ENCODE measurements at regions not wholly inside any gene's neighbourhood (a gene's known extent, or its start where the extent isn't known, plus 50 kb on each side); places are given as distances from the start of the nearest gene placed in this dataset.

- WGBS, 2 donors = 64 to 68% methylated on average over 2 of the region's 2 CpGs
- intact Hi-C loops (cut with DNase I) = no loop called here
- no peak overlapping the region for H3K4me3 ChIP-seq
Measured at GRCh38 chr13:37382146-37382545, 216.4 kb downstream of the POSTN start.

GRCh38 chr13:37381502-37381901 lies 217.1 kb downstream of the POSTN start:
- no peaks in the 10 kb centered on the region for H3K27me3 ChIP-seq
- DNase-seq = no peak
- no peak overlapping the region for H3K27ac ChIP-seq
- WGBS, 2 donors = 78 to 85% methylated on average over 1 of the region's 1 CpG
- intact Hi-C loops (cut with DNase I) = no loop called here
- no peaks in the 10 kb centered on the region for H3K4me1 ChIP-seq
- no peak overlapping the region for H3K4me3 ChIP-seq
- no peak for TF ChIP-seq CTCF (IDR thresholded peaks at IDR 0.05)
- no peak for TF ChIP-seq POLR2A (IDR thresholded peaks at IDR 0.05)
- no peaks in the 10 kb centered on the region for H3K36me3 ChIP-seq
- H3K9me3 ChIP-seq = no peaks in the 10 kb centered on the region

More at GRCh38 chr13:37382146-37382545, 216.4 kb downstream of the POSTN start:
- H3K36me3 ChIP-seq = no peaks in the 10 kb centered on the region
- no peaks in the 10 kb centered on the region for H3K9me3 ChIP-seq
- no peaks in the 10 kb centered on the region for H3K27me3 ChIP-seq
- DNase-seq = no peak
- TF ChIP-seq POLR2A (IDR thresholded peaks at IDR 0.05) (no peak), CTCF (IDR thresholded peaks at IDR 0.05) (no peak)
- no peaks in the 10 kb centered on the region for H3K4me1 ChIP-seq
- H3K27ac ChIP-seq = no peak overlapping the region

GRCh38 chr13:37379841-37380240 lies 218.7 kb downstream of the POSTN start:
- TF ChIP-seq POLR2A (IDR thresholded peaks at IDR 0.05) (no peak), CTCF (IDR thresholded peaks at IDR 0.05) (no peak)
- Histone ChIP-seq H3K27me3 (no peaks in the 10 kb centered on the region), H3K4me3 (no peak overlapping the region), H3K9me3 (no peaks in the 10 kb centered on the region), H3K27ac (no peak overlapping the region), H3K4me1 (no peaks in the 10 kb centered on the region), H3K36me3 (no peaks in the 10 kb centered on the region)
- intact Hi-C loops (cut with DNase I) = no loop called here
- no peak for DNase-seq
- WGBS, 2 donors = 87 to 88% methylated on average over 4 of the region's 4 CpGs

GRCh38 chr13:37375724-37376123 lies 222.8 kb downstream of the POSTN start:
- no peaks in the 10 kb centered on the region for H3K4me1 ChIP-seq
- H3K9me3 ChIP-seq = no peaks in the 10 kb centered on the region
- intact Hi-C loops (cut with DNase I) = no loop called here
- no peak for TF ChIP-seq CTCF (IDR thresholded peaks at IDR 0.05)
- WGBS, 2 donors = 58 to 77% methylated on average over 3 of the region's 3 CpGs
- H3K4me3 ChIP-seq = no peak overlapping the region
- no peak for DNase-seq
- H3K36me3 ChIP-seq = no peaks in the 10 kb centered on the region
- H3K27me3 ChIP-seq = no peaks in the 10 kb centered on the region
- no peak overlapping the region for H3K27ac ChIP-seq

GRCh38 chr13:37375071-37375470 lies 223.5 kb downstream of the POSTN start:
- 38% methylated on average over 1 of the region's 1 CpG for WGBS, 2 donors
- no peaks in the 10 kb centered on the region for H3K9me3 ChIP-seq
- no peak overlapping the region for H3K4me3 ChIP-seq
- intact Hi-C loops (cut with DNase I) = no loop called here
- no peak for DNase-seq
- H3K36me3 ChIP-seq = no peaks in the 10 kb centered on the region
- no peak overlapping the region for H3K27ac ChIP-seq
- H3K4me1 ChIP-seq = no peaks in the 10 kb centered on the region
- TF ChIP-seq CTCF (IDR thresholded peaks at IDR 0.05) (no peak), POLR2A (IDR thresholded peaks at IDR 0.05) (no peak)
- H3K27me3 ChIP-seq = no peaks in the 10 kb centered on the region

Measured in esophagus squamous epithelium (tissue), 5 donors.